Activated naive CD8-positive, alpha-beta T cell treated with anti-CD3 and anti-CD28 coated beads, Interleukin-2, amount 10 ng/mL, durations not matched to agents 7 days and 5 days (primary cell): ENCODE measurements at regions not wholly inside any gene's neighbourhood (a gene's known extent, or its start where the extent isn't known, plus 50 kb on each side); places are given as distances from the start of the nearest gene placed in this dataset.

Experiments used
- ATAC-seq: fragments of 150-1000 bp; cut with Tn5 transposase; one replicate; pipeline ENCODE4 v1.10.0; 2021; ENCODE audit warnings: low read depth, moderate library complexity
- POLR2A ChIA-PET: fragments of 350-600 bp; sonication (Branson Sonifier 250); formaldehyde crosslinking; loops from one replicate; lab custom pipeline; 2021; ENCODE audit warnings: antibody characterized with exemption; lab: Charles Lee
- DNase-seq: peaks from one replicate; pipeline ENCODE4 v3.0.0; 2021
- H3K27ac Mint-ChIP-seq: one replicate; pipeline ENCODE4 v1.8.0; 2022; ENCODE audit warnings: mild to moderate bottlenecking, mixed read lengths
- H3K27me3 Mint-ChIP-seq: one replicate; pipeline ENCODE4 v1.8.0; 2022; ENCODE audit warnings: mild to moderate bottlenecking, moderate library complexity, mixed read lengths
- H3K36me3 Mint-ChIP-seq: one replicate; pipeline ENCODE4 v1.8.0; 2021; ENCODE audit warnings: mild to moderate bottlenecking, mixed read lengths
- H3K4me1 Mint-ChIP-seq: one replicate; pipeline ENCODE4 v1.8.0; 2021; ENCODE audit warnings: mixed read lengths
- H3K4me3 Mint-ChIP-seq: one replicate; pipeline ENCODE4 v1.8.0; 2022; ENCODE audit warnings: mild to moderate bottlenecking, moderate library complexity, mixed read lengths
- H3K9me3 Mint-ChIP-seq: one replicate; pipeline ENCODE4 v1.8.0; 2021; ENCODE audit warnings: mixed read lengths

- ATAC-seq (no peak), DNase-seq (no peak)
- peaks cover 8% of the 10 kb centered on the region for H3K27me3 Mint-ChIP-seq
- H3K36me3 Mint-ChIP-seq, result no peaks in the 10 kb centered on the region
- no peak overlapping the region for H3K27ac Mint-ChIP-seq
- H3K9me3 Mint-ChIP-seq, result no peaks in the 10 kb centered on the region
- H3K4me3 Mint-ChIP-seq, result no peak overlapping the region
- no peaks in the 10 kb centered on the region for H3K4me1 Mint-ChIP-seq
- POLR2A ChIA-PET, result no interaction called here
Measured at GRCh38 chr2:59297816-59298215, 1056.7 kb upstream of the FANCL start.

- no peak overlapping the region for H3K27ac Mint-ChIP-seq
- H3K27me3 Mint-ChIP-seq, result peaks cover 8% of the 10 kb centered on the region
- DNase-seq (no peak), ATAC-seq (no peak)
- no peaks in the 10 kb centered on the region for H3K4me1 Mint-ChIP-seq
- no peaks in the 10 kb centered on the region for H3K36me3 Mint-ChIP-seq
- no peak overlapping the region for H3K4me3 Mint-ChIP-seq
- POLR2A ChIA-PET, result no interaction called here
- H3K9me3 Mint-ChIP-seq, result no peaks in the 10 kb centered on the region
Measured at GRCh38 chr2:59296279-59296678, 1055.2 kb upstream of the FANCL start.

- Mint-ChIP-seq H3K27ac (no peak overlapping the region), H3K36me3 (no peaks in the 10 kb centered on the region), H3K4me3 (no peak overlapping the region), H3K4me1 (no peaks in the 10 kb centered on the region), H3K9me3 (no peaks in the 10 kb centered on the region), H3K27me3 (peaks cover 4% of the 10 kb centered on the region)
- ATAC-seq (no peak), DNase-seq (no peak)
- POLR2A ChIA-PET, result no interaction called here
Measured at GRCh38 chr2:59295524-59296162, 1054.5 kb upstream of the FANCL start.

GRCh38 chr2:59288771-59289170 lies 1047.6 kb upstream of the FANCL start:
- no peaks in the 10 kb centered on the region for H3K4me1 Mint-ChIP-seq
- H3K27ac Mint-ChIP-seq, result no peak overlapping the region
- DNase-seq (no peak), ATAC-seq (no peak)
- H3K9me3 Mint-ChIP-seq, result no peaks in the 10 kb centered on the region
- no peaks in the 10 kb centered on the region for H3K36me3 Mint-ChIP-seq
- no peak overlapping the region for H3K4me3 Mint-ChIP-seq
- POLR2A ChIA-PET, result no interaction called here
- no peaks in the 10 kb centered on the region for H3K27me3 Mint-ChIP-seq

- Mint-ChIP-seq H3K4me1 (no peaks in the 10 kb centered on the region), H3K27ac (no peak overlapping the region), H3K27me3 (no peaks in the 10 kb centered on the region), H3K4me3 (no peak overlapping the region), H3K9me3 (no peaks in the 10 kb centered on the region), H3K36me3 (no peaks in the 10 kb centered on the region)
- POLR2A ChIA-PET, result no interaction called here
- no peak for ATAC-seq
- DNase-seq, result no peak
Measured at GRCh38 chr2:59282374-59283057, 1041.4 kb upstream of the FANCL start.

- Mint-ChIP-seq H3K36me3 (no peaks in the 10 kb centered on the region), H3K27me3 (no peaks in the 10 kb centered on the region), H3K9me3 (no peaks in the 10 kb centered on the region), H3K27ac (no peak overlapping the region), H3K4me1 (no peaks in the 10 kb centered on the region), H3K4me3 (no peak overlapping the region)
- ATAC-seq, result no peak
- DNase-seq, result no peak
- POLR2A ChIA-PET, result no interaction called here
Measured at GRCh38 chr2:59277671-59278070, 1036.5 kb upstream of the FANCL start.

GRCh38 chr2:59276917-59277316 lies 1035.8 kb upstream of the FANCL start:
- Mint-ChIP-seq H3K9me3 (no peaks in the 10 kb centered on the region), H3K36me3 (no peaks in the 10 kb centered on the region), H3K4me1 (no peaks in the 10 kb centered on the region), H3K27me3 (no peaks in the 10 kb centered on the region), H3K4me3 (no peak overlapping the region), H3K27ac (no peak overlapping the region)
- no peak for DNase-seq
- ATAC-seq, result no peak
- POLR2A ChIA-PET, result no interaction called here

GRCh38 chr2:59276033-59276432 lies 1034.9 kb upstream of the FANCL start:
- POLR2A ChIA-PET, result no interaction called here
- H3K4me1 Mint-ChIP-seq, result no peaks in the 10 kb centered on the region

GRCh38 chr2:59266453-59266852 lies 1025.3 kb upstream of the FANCL start:
- no peaks in the 10 kb centered on the region for H3K36me3 Mint-ChIP-seq
- H3K27me3 Mint-ChIP-seq, result no peaks in the 10 kb centered on the region
- POLR2A ChIA-PET, result no interaction called here
- DNase-seq (no peak), ATAC-seq (no peak)
- H3K27ac Mint-ChIP-seq, result no peak overlapping the region
- H3K9me3 Mint-ChIP-seq, result no peaks in the 10 kb centered on the region
- no peaks in the 10 kb centered on the region for H3K4me1 Mint-ChIP-seq
- no peak overlapping the region for H3K4me3 Mint-ChIP-seq

More at GRCh38 chr2:59276033-59276432, 1034.9 kb upstream of the FANCL start:
- ATAC-seq, result no peak
- H3K27me3 Mint-ChIP-seq, result no peaks in the 10 kb centered on the region
- no peak overlapping the region for H3K27ac Mint-ChIP-seq
- DNase-seq, result no peak
- no peaks in the 10 kb centered on the region for H3K36me3 Mint-ChIP-seq
- no peak overlapping the region for H3K4me3 Mint-ChIP-seq
- no peaks in the 10 kb centered on the region for H3K9me3 Mint-ChIP-seq

GRCh38 chr2:59259913-59260312 lies 1018.8 kb upstream of the FANCL start:
- ATAC-seq (no peak), DNase-seq (no peak)
- H3K9me3 Mint-ChIP-seq, result no peaks in the 10 kb centered on the region
- no peak overlapping the region for H3K27ac Mint-ChIP-seq
- H3K4me3 Mint-ChIP-seq, result no peak overlapping the region
- POLR2A ChIA-PET, result no interaction called here
- no peaks in the 10 kb centered on the region for H3K36me3 Mint-ChIP-seq
- H3K4me1 Mint-ChIP-seq, result no peaks in the 10 kb centered on the region
- H3K27me3 Mint-ChIP-seq, result peaks cover 4% of the 10 kb centered on the region

GRCh38 chr2:59256290-59256689 lies 1015.2 kb upstream of the FANCL start:
- ATAC-seq (no peak), DNase-seq (no peak)
- POLR2A ChIA-PET, result no interaction called here
- Mint-ChIP-seq H3K4me3 (no peak overlapping the region), H3K27me3 (peaks cover 4% of the 10 kb centered on the region), H3K9me3 (no peaks in the 10 kb centered on the region), H3K36me3 (no peaks in the 10 kb centered on the region), H3K4me1 (no peaks in the 10 kb centered on the region), H3K27ac (no peak overlapping the region)

GRCh38 chr2:59254279-59254678 lies 1013.2 kb upstream of the FANCL start:
- H3K9me3 Mint-ChIP-seq, result no peaks in the 10 kb centered on the region

GRCh38 chr2:59250307-59250677 lies 1009.2 kb upstream of the FANCL start:
- DNase-seq (no peak), ATAC-seq (no peak)
- Mint-ChIP-seq H3K36me3 (no peaks in the 10 kb centered on the region), H3K27ac (no peak overlapping the region), H3K4me1 (no peaks in the 10 kb centered on the region), H3K27me3 (no peaks in the 10 kb centered on the region), H3K4me3 (no peak overlapping the region), H3K9me3 (no peaks in the 10 kb centered on the region)
- POLR2A ChIA-PET, result no interaction called here

More at GRCh38 chr2:59254279-59254678, 1013.2 kb upstream of the FANCL start:
- peaks cover 4% of the 10 kb centered on the region for H3K27me3 Mint-ChIP-seq
- POLR2A ChIA-PET, result no interaction called here
- DNase-seq (no peak), ATAC-seq (no peak)
- H3K4me3 Mint-ChIP-seq, result no peak overlapping the region
- no peak overlapping the region for H3K27ac Mint-ChIP-seq
- no peaks in the 10 kb centered on the region for H3K36me3 Mint-ChIP-seq
- no peaks in the 10 kb centered on the region for H3K4me1 Mint-ChIP-seq

GRCh38 chr2:59249441-59250306 lies 1008.5 kb upstream of the FANCL start:
- POLR2A ChIA-PET, result no interaction called here
- Mint-ChIP-seq H3K4me1 (no peaks in the 10 kb centered on the region), H3K27ac (no peak overlapping the region), H3K36me3 (no peaks in the 10 kb centered on the region), H3K27me3 (no peaks in the 10 kb centered on the region), H3K4me3 (no peak overlapping the region), H3K9me3 (no peaks in the 10 kb centered on the region)
- no peak for DNase-seq
- no peak for ATAC-seq
